ENCODE measurements at regions not wholly inside any gene's neighbourhood (a gene's known extent, or its start where the extent isn't known, plus 50 kb on each side); places are given as distances from the start of the nearest gene placed in this dataset.

DNA sequence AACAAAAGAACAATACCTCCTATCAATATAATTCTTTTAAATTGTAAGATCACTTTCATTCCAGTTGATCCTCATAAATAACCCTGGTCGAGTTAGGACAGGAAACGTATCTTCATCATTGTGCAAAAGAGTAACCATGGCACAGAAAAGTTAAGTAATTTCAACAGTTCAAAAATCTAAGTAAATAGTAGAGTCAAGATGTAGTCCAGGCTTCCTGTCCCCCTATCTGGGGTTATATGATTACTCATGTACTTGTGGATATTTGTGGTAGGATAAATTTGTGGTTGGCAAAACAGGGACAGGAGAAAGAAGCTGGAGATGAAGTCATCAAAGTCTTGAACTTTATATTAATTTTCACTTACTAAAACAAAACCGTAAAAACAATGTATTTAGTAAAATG is 772.6 kb downstream of the TSN start:
- in situ Hi-C loops (cut with HindIII; ENCODE audit: low sequenced_read_pairs): no loop called here
- peak; percentile 2 for DNase-seq (ENCODE audit: low read depth, low spot score)
- no peak overlapping the region for H3K4me3 ChIP-seq (ENCODE audit: low read depth, low read length)
- TF ChIP-seq, protein P1, sequence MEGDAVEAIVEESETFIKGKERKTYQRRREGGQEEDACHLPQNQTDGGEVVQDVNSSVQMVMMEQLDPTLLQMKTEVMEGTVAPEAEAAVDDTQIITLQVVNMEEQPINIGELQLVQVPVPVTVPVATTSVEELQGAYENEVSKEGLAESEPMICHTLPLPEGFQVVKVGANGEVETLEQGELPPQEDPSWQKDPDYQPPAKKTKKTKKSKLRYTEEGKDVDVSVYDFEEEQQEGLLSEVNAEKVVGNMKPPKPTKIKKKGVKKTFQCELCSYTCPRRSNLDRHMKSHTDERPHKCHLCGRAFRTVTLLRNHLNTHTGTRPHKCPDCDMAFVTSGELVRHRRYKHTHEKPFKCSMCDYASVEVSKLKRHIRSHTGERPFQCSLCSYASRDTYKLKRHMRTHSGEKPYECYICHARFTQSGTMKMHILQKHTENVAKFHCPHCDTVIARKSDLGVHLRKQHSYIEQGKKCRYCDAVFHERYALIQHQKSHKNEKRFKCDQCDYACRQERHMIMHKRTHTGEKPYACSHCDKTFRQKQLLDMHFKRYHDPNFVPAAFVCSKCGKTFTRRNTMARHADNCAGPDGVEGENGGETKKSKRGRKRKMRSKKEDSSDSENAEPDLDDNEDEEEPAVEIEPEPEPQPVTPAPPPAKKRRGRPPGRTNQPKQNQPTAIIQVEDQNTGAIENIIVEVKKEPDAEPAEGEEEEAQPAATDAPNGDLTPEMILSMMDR (IDR thresholded peaks at IDR 0.05; ENCODE audit: low read depth, low read length): no peak

DNA sequence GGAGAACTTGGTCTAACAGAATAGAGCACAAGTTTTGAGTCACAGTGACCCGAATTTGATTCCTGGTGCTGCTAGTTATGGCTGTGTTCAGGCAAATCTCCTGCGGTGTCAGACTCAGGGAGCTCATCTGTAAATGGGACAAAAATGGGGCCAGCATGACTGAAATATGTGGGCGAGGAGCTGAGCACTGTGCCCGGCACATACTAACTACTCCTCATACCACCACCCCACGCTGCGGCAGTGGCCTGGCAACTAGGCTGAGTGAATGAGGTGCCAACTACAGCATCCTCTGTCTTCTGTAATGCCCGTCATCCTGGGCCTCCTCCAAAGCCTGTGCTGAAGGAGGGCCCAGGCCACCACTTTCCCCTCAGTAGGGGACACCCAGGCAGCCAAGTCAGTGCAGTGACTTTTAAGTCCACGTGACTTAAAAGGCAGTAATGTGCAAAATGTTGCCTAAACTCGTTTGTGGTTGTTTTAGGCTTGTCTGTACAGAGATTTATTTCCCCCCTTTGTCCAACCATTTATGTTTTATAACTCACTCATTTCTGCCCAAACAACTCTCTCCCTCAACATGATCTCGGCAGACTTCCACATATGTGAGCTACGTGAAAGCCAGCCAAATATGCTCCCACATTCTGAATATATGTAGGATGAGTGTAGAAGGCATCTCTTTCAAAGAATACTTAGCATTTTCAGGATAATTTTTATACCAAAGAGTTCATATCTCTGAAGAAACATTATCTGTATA is 773.7 kb downstream of the TSN start:
- TF ChIP-seq, protein P1 (IDR thresholded peaks at IDR 0.05; ENCODE audit: low read depth, low read length): no peak
- no peak for DNase-seq (ENCODE audit: low read depth, low spot score)
- in situ Hi-C loops (cut with HindIII; ENCODE audit: low sequenced_read_pairs): no loop called here
- H3K4me3 ChIP-seq (ENCODE audit: low read depth, low read length): no peak overlapping the region

DNA sequence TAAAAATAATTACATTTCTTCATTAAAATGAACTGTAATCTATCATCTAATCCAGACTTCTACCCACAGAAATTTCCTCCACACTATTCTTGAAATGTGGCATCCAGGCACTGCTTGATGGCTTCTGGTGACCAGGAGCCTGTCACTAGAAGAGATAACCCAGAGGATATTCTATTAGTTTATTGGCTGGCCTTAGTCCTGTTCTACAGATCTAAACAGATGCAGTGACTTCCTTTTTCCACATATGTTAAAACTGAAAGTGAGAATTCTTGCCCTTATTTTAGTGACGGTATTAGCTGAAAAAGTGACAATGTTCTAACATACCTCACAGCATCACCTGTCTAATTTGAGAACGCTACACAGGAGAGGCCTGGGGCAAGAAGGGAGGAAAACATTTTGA is 775.4 kb downstream of the TSN start:
- in situ Hi-C loops (cut with HindIII; ENCODE audit: low sequenced_read_pairs): no loop called here
- TF ChIP-seq, protein P1 (IDR thresholded peaks at IDR 0.05; ENCODE audit: low read depth, low read length): no peak
- no peak overlapping the region for H3K4me3 ChIP-seq (ENCODE audit: low read depth, low read length)
- no peak for DNase-seq (ENCODE audit: low read depth, low spot score)

DNA sequence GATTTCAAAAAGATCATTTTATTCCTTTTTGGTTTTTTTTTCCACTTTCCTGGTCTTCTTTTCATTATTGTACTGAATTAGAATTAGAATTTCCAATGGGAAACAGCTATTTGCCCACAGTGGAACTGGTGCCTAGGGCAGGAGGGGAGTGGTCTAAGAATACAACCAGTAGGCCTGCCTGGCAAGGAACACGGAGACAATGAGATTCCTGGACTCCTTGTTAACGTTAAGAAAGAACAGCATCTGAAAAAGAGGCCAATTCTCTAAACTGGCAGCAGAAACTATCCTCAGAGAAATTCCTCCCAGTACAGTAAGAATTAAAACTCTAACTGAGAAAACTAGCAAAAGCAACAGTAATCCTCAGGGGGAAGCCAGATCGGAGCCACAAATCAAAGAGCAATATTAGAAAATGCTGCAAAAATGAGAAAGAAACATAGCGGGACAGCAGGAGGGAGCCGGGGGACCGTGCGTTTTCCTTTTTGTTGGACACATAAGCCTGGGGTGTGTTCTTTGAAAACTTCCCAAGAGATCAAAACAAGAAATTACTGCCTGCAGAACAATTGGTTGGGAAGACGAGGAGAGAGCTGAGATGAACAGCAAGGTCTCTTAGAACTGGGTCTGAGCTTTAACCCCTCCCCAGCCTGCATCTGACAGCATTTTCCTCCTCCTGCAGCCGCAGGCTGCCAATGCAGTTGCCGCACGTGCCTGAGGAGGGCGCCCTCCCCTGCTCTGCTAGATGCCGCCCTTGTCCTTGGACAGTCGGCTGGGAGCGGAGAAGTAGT is 776.0 kb downstream of the TSN start:
- DNase-seq (ENCODE audit: low read depth, low spot score): no peak
- TF ChIP-seq, protein P1 (IDR thresholded peaks at IDR 0.05; ENCODE audit: low read depth, low read length): no peak
- no peak overlapping the region for H3K4me3 ChIP-seq (ENCODE audit: low read depth, low read length)
- in situ Hi-C loops (cut with HindIII; ENCODE audit: low sequenced_read_pairs): no loop called here

DNA sequence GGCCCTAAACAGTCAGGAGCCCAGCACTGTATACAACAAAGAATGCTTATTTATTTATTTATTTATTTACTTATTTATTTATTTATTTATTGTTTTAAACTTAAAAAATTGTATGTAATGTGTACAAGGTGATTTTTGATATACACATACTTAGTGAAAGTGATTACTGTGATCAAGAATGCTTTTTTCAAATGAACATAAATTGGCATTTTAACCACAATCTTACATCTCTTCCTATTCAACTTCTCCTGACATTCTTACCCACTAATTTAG is 776.6 kb downstream of the TSN start:
- TF ChIP-seq, protein P1 (IDR thresholded peaks at IDR 0.05; ENCODE audit: low read depth, low read length): no peak

DNA sequence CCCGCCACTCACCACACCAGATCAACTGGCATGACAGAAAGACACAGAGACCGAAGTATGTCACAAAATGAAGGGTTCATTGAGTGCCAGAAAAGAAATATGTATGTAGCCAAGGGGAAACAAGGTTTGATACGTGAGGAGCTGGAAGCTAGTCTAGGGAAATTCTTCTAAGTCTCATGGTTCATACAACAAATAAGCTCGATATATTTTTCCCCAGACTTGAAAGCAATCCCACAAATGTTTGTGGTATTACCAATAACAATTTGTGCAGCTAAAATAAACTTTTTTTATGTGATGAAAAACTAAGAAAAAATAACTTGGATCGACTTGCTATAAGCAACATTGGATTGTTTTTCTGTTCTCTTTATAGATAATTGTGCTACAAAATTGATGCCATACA is 777.0 kb downstream of the TSN start:
- TF ChIP-seq, protein P1 (IDR thresholded peaks at IDR 0.05; ENCODE audit: low read depth, low read length): no peak
- in situ Hi-C loops (cut with HindIII; ENCODE audit: low sequenced_read_pairs): no loop called here
- H3K4me3 ChIP-seq (ENCODE audit: low read depth, low read length): no peak overlapping the region
- no peak for DNase-seq (ENCODE audit: low read depth, low spot score)

More for the DNA sequence above, 776.6 kb downstream of the TSN start:
- DNase-seq (ENCODE audit: low read depth, low spot score): no peak
- H3K4me3 ChIP-seq (ENCODE audit: low read depth, low read length): no peak overlapping the region
- in situ Hi-C loops (cut with HindIII; ENCODE audit: low sequenced_read_pairs): no loop called here

All from astrocyte of the spinal cord (primary cell).